Endodermal cell (in vitro differentiated cells): ENCODE measurements at regions not wholly inside any gene's neighbourhood (a gene's known extent, or its start where the extent isn't known, plus 50 kb on each side); places are given as distances from the start of the nearest gene placed in this dataset.

Experiments used
- DNase-seq: peaks from one replicate; pipeline ENCODE4 v3.0.0-alpha.2; 2017
- H3K27ac ChIP-seq: 2 replicates; pipeline ENCODE4 v1.5.1; 2013; ENCODE audit warnings: mild to moderate bottlenecking, low read depth, low read length, moderate library complexity
- H3K27me3 ChIP-seq: 2 replicates; pipeline ENCODE4 v1.6.1; 2013; ENCODE audit warnings: mild to moderate bottlenecking, low read length, moderate library complexity; ENCODE audit not compliant: insufficient read depth, control insufficient read depth, poor library complexity, severe bottlenecking
- H3K36me3 ChIP-seq: 2 replicates; pipeline ENCODE4 v1.7.0; 2013; ENCODE audit warnings: mild to moderate bottlenecking, low read length, moderate library complexity; ENCODE audit not compliant: control insufficient read depth, insufficient read depth
- H3K4me1 ChIP-seq: one replicate; pipeline ENCODE4 v1.7.0; 2013; ENCODE audit warnings: low read length; ENCODE audit not compliant: control insufficient read depth, insufficient read depth
- H3K4me3 ChIP-seq: 2 replicates; pipeline ENCODE4 v1.5.1; 2013; ENCODE audit warnings: mild to moderate bottlenecking, low read length, moderate library complexity
- H3K9ac ChIP-seq: 2 replicates; pipeline ENCODE4 v1.6.1; 2013; ENCODE audit warnings: mild to moderate bottlenecking, low read length, moderate library complexity; ENCODE audit not compliant: poor library complexity, severe bottlenecking; ENCODE audit errors: extremely low read depth
- H3K9me3 ChIP-seq: 2 replicates; pipeline ENCODE4 v1.6.1; 2013; ENCODE audit warnings: mild to moderate bottlenecking, low read length, moderate library complexity; ENCODE audit not compliant: control insufficient read depth
- H3K27ac Mint-ChIP-seq: 2 replicates; pipeline ENCODE4 v1.8.0; 2020; ENCODE audit warnings: mixed read lengths
- H3K27me3 Mint-ChIP-seq: 2 replicates; pipeline ENCODE4 v1.8.0; 2021; ENCODE audit warnings: mild to moderate bottlenecking, mixed read lengths; ENCODE audit not compliant: insufficient read depth
- H3K36me3 Mint-ChIP-seq: 2 replicates; pipeline ENCODE4 v1.8.0; 2020; ENCODE audit warnings: low read depth, mixed read lengths
- H3K4me1 Mint-ChIP-seq: 2 replicates; pipeline ENCODE4 v1.8.0; 2020; ENCODE audit warnings: mixed read lengths
- H3K4me3 Mint-ChIP-seq: 2 replicates; pipeline ENCODE4 v1.8.0; 2020; ENCODE audit warnings: mild to moderate bottlenecking, moderate library complexity, mixed read lengths
- H3K9me3 Mint-ChIP-seq: 2 replicates; pipeline ENCODE4 v1.8.0; 2020; ENCODE audit warnings: mild to moderate bottlenecking, mixed read lengths
- CTCF ChIP-seq: fragments of 200-600 bp; sonication (generic); conservative IDR thresholded peaks from 2 replicates; pipeline ENCODE4 v1.5.0; 2021; ENCODE audit warnings: antibody characterized with exemption, mild to moderate bottlenecking
- WGBS, 2 experiments: methylation state at CpG; one replicate each; pipeline versions ENCODE4 v1.1.5 to v1.1.7; 2013; ENCODE audit warnings: missing lambda C conversion rate in 2 of 2, mixed read lengths in 1 of 2; ENCODE audit not compliant: insufficient coverage in 1 of 2, insufficient read length in 1 of 2; 5-methylcytosine and 5-hydroxymethylcytosine counted together

GRCh38 chr1:5500541-5500940 is 491.7 kb downstream of the NPHP4 start:
- Histone ChIP-seq H3K4me1 (no peaks in the 10 kb centered on the region), H3K27ac (no peak overlapping the region), H3K9ac (no peak overlapping the region), H3K27me3 (no peaks in the 10 kb centered on the region), H3K9me3 (no peaks in the 10 kb centered on the region), H3K4me3 (no peak overlapping the region), H3K36me3 (no peaks in the 10 kb centered on the region)
- WGBS, 2 experiments, result 92 to 95% methylated on average over 18 to 20 of the region's 20 CpGs
- peaks cover 14% of the 10 kb centered on the region for H3K27me3 Mint-ChIP-seq
- H3K27ac Mint-ChIP-seq, result no peak overlapping the region
- no peak for DNase-seq
- no peaks in the 10 kb centered on the region for H3K4me1 Mint-ChIP-seq
- no peak overlapping the region for H3K4me3 Mint-ChIP-seq
- no peaks in the 10 kb centered on the region for H3K9me3 Mint-ChIP-seq
- no peak for TF ChIP-seq CTCF
- H3K36me3 Mint-ChIP-seq, result no peaks in the 10 kb centered on the region

GRCh38 chr1:5497503-5497902 is 494.7 kb downstream of the NPHP4 start:
- H3K36me3 Mint-ChIP-seq, result no peaks in the 10 kb centered on the region

GRCh38 chr1:5495596-5496410 is 496.4 kb downstream of the NPHP4 start:
- H3K27ac Mint-ChIP-seq, result no peak overlapping the region
- H3K4me1 ChIP-seq, result no peaks in the 10 kb centered on the region
- H3K4me3 Mint-ChIP-seq, result no peak overlapping the region
- H3K36me3 ChIP-seq, result no peaks in the 10 kb centered on the region
- H3K9me3 Mint-ChIP-seq, result no peaks in the 10 kb centered on the region
- no peaks in the 10 kb centered on the region for H3K4me1 Mint-ChIP-seq
- no peak overlapping the region for H3K27ac ChIP-seq
- no peaks in the 10 kb centered on the region for H3K9me3 ChIP-seq
- H3K27me3 Mint-ChIP-seq, result peaks cover 14% of the 10 kb centered on the region
- WGBS, 2 experiments, result 91% methylated on average over 12 to 16 of the region's 16 CpGs
- DNase-seq, result no peak
- no peaks in the 10 kb centered on the region for H3K36me3 Mint-ChIP-seq
- H3K27me3 ChIP-seq, result no peaks in the 10 kb centered on the region
- no peak overlapping the region for H3K4me3 ChIP-seq
- no peak for TF ChIP-seq CTCF
- no peak overlapping the region for H3K9ac ChIP-seq

More at GRCh38 chr1:5497503-5497902, 494.7 kb downstream of the NPHP4 start:
- Histone ChIP-seq H3K27ac (no peak overlapping the region), H3K9ac (no peak overlapping the region), H3K9me3 (no peaks in the 10 kb centered on the region), H3K4me3 (no peak overlapping the region), H3K4me1 (no peaks in the 10 kb centered on the region), H3K27me3 (no peaks in the 10 kb centered on the region), H3K36me3 (no peaks in the 10 kb centered on the region)
- Mint-ChIP-seq H3K9me3 (no peaks in the 10 kb centered on the region), H3K4me3 (no peak overlapping the region), H3K27ac (no peak overlapping the region), H3K4me1 (no peaks in the 10 kb centered on the region), H3K27me3 (peaks cover 14% of the 10 kb centered on the region)
- no peak for DNase-seq
- 82 to 93% methylated on average over 5 to 6 of the region's 6 CpGs for WGBS, 2 experiments
- no peak for TF ChIP-seq CTCF
